ENCODE measurements at regions not wholly inside any gene's neighbourhood (a gene's known extent, or its start where the extent isn't known, plus 50 kb on each side); places are given as distances from the start of the nearest gene placed in this dataset.

DNA sequence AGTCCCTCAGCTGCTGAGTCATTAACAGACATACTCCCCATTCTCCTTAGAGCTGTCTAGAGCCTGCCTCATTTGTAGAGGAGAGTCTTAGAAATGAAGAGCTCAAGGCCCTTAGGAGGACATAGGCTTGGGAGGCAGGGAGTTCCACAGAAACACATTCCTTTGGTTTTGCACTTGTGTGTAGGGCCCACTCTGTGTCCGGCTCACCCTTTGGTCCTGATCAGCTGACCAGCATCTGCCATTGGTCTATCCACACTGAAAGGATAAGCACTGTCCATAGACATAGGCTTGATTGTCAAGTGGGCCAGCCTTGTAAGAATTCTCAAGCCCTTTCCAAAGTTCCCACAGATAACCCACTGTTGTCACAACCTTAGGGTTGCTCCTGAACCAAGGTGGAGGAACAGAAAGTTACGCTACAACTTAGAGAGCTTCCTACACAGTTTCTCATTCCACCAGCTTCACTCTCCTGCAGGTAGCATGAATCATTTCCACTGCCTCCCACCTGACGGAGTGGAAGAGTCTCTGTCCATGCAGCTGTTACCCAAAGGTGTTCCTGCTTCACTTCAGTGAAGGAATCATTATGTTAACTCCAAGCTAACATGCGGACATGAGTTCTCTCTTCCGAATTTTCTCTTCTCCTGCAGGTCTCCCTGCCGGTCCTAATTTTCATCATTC lies 96.1 kb downstream of the TNFSF18 start:
- no peak for TF ChIP-seq CTCF (conservative IDR thresholded peaks at IDR 0.05; ENCODE audit: low read depth, low read length)
- H3K4me3 ChIP-seq (ENCODE audit: low read length): no peak overlapping the region
- no peak for DNase-seq (ENCODE audit: low read depth)

- H3K4me3 ChIP-seq (ENCODE audit: low read length): no peak overlapping the region
- peak; percentile 72 for DNase-seq (ENCODE audit: low read depth)
- no peak for TF ChIP-seq CTCF (conservative IDR thresholded peaks at IDR 0.05; ENCODE audit: low read depth, low read length)
Measured at GRCh38 chr1:172955161-172955815, 95.5 kb downstream of the TNFSF18 start.

DNA sequence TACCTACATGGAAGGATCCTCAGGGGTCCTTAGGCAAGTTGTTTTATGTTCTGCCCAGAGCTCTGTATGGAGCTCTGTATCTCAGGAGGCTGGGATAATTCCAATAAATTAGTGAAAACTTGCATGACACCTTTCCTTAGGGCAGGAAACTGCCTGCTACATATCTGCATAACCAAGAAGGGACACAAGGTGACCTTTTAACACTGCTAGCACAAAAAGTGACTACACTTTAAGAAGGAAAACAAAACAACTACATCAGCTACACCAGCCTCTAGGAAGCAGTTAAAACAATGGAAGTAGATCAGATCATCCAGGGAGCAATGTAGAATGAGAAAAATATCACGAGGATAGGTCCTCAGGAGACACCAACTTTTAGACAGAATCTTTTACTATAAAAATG lies 93.9 kb downstream of the TNFSF18 start:
- TF ChIP-seq CTCF (conservative IDR thresholded peaks at IDR 0.05; ENCODE audit: low read depth, low read length): no peak
- no peak for DNase-seq (ENCODE audit: low read depth)
- H3K4me3 ChIP-seq (ENCODE audit: low read length): no peak overlapping the region

DNA sequence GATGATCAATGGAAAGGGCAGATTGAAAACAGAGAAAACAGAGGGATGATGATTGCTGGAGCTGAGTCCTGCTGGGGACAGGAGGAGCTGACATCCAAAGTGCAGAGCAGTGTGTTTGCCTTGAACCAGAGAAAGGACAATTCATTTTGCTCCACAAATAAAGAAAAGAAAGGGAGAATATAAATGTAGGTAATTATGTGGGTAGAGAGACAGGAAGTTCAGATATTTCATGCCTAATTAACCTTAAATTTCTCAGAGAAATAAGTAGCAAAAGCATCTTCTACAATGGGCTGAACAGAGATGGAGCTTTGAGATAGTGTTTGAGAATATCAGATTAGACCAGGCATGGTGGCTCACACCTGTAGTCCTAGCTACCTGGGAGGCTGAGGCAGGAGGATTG lies 93.2 kb downstream of the TNFSF18 start:
- DNase-seq (ENCODE audit: low read depth): no peak
- no peak overlapping the region for H3K4me3 ChIP-seq (ENCODE audit: low read length)
- TF ChIP-seq CTCF (conservative IDR thresholded peaks at IDR 0.05; ENCODE audit: low read depth, low read length): no peak

DNA sequence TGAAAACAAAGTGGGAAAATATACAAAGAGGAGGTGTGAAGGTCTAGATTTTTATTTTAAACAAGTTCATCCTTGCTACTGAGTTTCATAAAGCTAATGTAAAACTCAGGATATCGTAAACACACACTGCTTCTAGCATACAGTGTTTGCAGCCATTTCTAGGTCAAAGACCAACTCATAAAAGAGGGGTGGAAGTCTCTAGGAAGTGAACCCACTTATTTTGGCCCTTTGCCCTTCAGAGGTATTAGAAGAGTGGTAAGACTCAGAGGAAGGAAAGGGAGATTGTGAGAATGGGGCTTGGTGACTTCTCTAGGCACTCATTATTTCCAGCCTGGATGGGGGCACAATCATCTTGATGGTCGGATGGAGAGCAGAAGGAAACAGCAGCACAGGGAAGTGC lies 91.2 kb downstream of the TNFSF18 start:
- no peak for TF ChIP-seq CTCF (conservative IDR thresholded peaks at IDR 0.05; ENCODE audit: low read depth, low read length)
- H3K4me3 ChIP-seq (ENCODE audit: low read length): no peak overlapping the region
- no peak for DNase-seq (ENCODE audit: low read depth)

- TF ChIP-seq CTCF (conservative IDR thresholded peaks at IDR 0.05; ENCODE audit: low read depth, low read length): no peak
- H3K4me3 ChIP-seq (ENCODE audit: low read length): no peak overlapping the region
- no peak for DNase-seq (ENCODE audit: low read depth)
Measured at GRCh38 chr1:172960019-172960418, 90.7 kb downstream of the TNFSF18 start.

Data from retinal pigment epithelial cell (primary cell).